SKM-1 treated with dmso at 0.1 percent for 144 hours (cell line): ENCODE measurements at regions not wholly inside any gene's neighbourhood (a gene's known extent, or its start where the extent isn't known, plus 50 kb on each side); places are given as distances from the start of the nearest gene placed in this dataset.

Source experiments
- DNase-seq: peaks from one replicate; lab custom pipeline; 2025; ENCODE audit not compliant: unreplicated experiment; lab: John Stamatoyannopoulos, UW

DNA sequence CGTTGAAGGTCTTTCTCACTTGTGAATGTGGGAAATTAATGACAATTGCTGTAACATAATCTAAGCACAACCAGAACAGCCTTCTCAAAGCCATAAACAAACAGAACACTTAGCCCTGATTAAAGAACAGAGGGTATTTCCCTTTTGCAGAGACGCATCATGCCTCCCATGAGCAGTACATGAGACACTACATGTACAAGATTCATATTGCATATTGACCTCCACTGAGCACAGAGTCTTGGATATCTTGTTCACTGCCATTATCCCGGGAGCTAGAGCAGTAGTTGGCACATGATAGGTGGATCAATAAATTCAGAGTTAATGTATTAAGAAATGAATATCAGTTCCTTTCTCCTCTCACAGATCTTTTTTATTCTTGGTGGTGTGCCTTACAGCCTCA lies 1194.3 kb upstream of the TENM4 start:
- DNase-seq: no peak

- DNase-seq: no peak
These were observed 1191.9 kb upstream of the TENM4 start for GRCh38 chr11:80632691-80633090.

DNA sequence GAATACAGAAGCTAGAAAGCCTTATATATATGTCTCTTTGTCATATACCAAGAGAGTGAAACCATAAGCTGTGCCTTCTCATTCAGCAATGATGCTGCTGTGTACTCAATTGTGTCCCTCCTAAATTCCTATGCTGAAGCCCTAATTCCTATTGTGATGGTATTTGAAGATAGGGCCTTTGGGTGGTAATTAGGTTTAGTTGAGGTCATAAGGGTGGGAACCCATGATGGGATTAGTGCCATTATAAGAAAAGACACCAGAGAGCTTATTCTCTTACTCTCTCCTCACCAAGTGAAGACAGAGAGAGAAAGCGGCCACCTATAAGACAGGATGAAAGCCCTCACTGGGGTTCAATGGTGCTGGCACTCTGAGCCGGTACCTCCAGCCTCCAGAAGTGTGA lies 1191.3 kb upstream of the TENM4 start:
- DNase-seq: no peak

- no peak for DNase-seq
These were observed 1188.6 kb upstream of the TENM4 start for GRCh38 chr11:80629466-80629865.

GRCh38 chr11:80627364-80627763 lies 1186.5 kb upstream of the TENM4 start:
- DNase-seq: no peak

DNA sequence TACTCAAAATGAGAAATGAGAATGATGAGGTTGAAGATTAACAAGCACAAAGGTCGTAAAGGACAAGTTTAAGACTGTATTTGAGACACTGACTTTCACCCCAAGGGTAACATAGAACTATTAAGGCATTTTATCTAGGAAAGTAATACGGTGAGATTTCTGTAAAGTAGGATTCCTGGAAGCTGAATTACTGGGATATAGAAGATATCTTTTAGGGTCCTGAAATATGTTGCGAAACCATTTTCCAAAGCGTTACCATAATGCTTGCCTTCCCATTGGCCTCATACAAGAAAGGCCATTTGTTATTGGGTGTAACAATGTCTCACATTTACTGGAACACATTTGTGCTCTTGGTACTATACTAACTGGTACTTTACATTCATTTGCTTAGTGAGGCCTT lies 1185.9 kb upstream of the TENM4 start:
- no peak for DNase-seq

GRCh38 chr11:80625563-80625962 lies 1184.7 kb upstream of the TENM4 start:
- DNase-seq: no peak

DNA sequence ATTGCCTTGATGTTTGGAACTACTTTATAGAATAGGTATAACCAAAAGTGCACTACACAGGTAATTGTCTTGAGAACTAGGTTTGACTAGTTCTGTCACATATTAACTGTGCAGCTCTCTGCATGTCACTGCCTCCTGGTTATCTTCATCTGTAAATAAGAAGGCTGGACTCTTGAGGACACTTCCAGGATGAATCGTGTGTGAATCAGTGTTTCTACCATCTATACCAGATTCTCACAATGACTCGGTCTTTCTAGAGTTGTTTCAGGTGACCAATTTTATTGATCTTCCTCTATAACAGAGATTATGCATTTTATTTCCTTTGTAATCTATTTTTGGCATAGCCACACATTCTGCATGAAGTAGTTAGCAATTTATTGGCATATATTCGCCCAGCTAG lies 1181.0 kb upstream of the TENM4 start:
- DNase-seq: no peak

DNA sequence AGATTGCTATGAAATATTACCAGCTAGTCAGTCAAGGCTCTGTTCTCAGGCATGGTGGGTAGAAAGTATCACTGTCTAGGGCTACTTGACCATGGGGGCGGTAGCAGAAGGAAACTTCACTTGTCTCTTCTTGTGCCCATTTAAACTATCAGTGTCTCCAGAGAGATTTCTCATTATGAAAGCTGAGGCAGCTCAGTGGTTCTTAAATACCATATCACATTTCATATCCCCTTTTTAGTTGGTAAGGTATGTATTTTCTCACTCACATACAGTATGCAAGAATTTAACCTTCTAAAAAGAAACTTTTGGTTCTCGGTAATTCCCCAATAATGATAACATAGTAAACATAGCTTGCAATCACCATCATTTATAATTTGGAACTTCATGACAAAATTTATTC lies 1180.0 kb upstream of the TENM4 start:
- no peak for DNase-seq

GRCh38 chr11:80617156-80617555 lies 1176.3 kb upstream of the TENM4 start:
- DNase-seq: no peak

DNA sequence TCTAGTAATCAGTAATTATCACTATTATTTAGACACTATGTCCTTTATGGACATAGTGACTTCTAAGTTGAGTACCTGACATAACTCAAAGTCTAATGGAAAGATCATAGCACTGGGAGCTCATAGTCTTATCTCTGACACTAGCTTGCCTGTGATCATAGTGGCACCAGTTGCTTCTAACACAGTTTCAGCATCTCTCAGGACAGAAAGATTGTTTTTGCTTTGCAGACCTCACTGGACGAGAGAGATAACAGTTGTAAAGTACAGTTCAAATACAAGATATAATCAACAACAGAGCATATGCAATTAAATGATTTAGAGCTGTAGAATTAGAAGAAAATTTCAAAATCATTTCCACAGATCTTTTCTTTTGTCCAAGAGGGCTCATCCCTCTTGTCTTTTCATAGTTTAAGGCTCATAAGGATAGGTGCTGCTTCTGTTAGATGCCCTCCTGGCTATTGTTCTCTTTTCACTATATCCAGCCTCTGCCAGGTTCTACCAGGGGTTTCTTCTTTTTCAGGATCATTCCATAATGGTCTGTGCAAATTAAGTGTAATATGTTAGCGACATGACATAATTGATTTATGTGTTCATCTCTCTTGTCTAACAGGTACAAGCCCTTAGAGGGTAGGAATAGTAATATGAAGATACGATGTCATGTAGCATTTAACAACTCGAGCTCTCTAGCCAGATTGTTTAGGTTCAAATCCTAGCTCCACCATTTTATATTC lies 1175.4 kb upstream of the TENM4 start:
- DNase-seq: no peak

DNA sequence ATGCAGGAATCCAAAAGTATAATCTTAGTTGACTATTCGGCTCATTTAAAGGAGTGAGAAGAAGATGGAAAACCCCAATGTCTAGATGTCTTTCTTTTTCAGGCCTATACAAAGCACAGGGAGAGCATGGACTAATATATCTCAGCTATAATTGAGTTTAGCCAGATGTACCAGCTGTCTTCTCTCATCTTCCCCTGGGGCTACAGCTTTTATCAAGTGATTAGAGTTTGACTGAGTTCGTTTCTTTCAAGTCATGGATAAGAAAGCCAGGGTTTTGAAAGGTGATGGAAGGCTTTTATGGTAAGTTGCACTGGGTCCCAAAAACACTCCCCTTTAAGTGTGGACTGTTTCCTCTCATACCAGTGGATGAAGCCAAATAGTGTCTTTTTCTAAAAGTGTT lies 1172.8 kb upstream of the TENM4 start:
- DNase-seq: no peak

DNA sequence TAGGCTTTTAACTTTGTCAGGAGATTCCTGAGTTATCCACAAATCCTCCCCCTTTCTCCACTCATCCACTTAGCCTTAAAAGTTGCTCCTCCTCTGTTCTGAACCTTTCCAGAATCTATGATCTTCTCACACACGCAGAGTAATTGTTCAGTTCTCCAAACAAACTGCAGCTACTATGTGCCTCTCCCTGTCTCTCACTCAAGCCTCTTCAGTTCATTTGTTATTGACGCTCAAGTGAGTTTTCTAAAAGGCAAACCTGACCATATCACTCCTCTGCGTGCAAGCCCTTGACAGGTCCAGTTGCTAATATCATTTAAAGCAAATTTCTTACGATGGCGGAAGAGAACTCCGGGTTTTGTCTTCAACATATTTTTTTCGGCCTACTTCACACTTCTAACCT lies 1169.7 kb upstream of the TENM4 start:
- DNase-seq: no peak

GRCh38 chr11:80603472-80603871 lies 1162.6 kb upstream of the TENM4 start:
- DNase-seq: no peak

GRCh38 chr11:80598905-80599304 lies 1158.1 kb upstream of the TENM4 start:
- no peak for DNase-seq

DNA sequence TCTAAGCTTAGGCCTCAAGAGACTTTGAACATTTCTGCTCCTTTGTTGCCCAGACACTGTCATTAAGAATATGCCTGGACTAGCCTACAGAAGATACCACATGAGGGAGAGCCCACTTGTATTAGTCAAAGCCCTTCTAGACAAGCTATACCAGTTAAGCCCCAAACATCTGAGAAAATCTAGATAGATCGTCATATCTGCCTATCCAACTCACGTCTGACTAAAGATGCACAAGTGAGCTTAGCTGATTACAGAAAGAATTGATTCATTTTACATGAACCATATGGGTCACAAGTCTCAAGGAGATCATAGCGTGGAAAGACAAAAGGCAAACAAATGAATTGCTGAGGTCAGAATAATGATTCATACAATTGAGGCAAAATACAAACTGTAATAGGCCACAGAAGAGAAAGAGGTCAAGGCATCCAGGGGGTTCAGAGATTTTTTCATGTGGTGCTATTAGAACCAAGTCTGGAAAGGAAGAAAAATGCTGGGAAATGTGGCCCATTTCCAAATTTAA lies 1155.5 kb upstream of the TENM4 start:
- DNase-seq: no peak

DNA sequence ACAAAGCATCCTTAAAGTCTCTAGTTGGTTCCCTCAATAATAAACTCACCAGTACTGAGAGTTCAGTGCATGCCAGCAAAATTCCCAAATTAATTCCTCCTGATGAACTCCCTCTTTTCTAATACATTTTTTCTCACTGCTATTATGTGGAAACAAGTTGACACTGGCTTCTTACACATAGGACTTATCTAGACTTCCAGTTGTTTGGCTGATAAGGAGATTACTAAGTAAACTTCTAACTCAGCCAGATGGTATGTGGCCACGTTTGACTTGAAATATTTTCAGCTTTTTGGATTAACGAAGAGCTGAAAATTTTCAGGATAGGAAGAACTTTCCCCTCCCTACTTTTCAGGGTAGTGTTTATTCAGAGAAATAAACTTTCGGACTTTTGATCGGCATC lies 1154.2 kb upstream of the TENM4 start:
- no peak for DNase-seq

DNA sequence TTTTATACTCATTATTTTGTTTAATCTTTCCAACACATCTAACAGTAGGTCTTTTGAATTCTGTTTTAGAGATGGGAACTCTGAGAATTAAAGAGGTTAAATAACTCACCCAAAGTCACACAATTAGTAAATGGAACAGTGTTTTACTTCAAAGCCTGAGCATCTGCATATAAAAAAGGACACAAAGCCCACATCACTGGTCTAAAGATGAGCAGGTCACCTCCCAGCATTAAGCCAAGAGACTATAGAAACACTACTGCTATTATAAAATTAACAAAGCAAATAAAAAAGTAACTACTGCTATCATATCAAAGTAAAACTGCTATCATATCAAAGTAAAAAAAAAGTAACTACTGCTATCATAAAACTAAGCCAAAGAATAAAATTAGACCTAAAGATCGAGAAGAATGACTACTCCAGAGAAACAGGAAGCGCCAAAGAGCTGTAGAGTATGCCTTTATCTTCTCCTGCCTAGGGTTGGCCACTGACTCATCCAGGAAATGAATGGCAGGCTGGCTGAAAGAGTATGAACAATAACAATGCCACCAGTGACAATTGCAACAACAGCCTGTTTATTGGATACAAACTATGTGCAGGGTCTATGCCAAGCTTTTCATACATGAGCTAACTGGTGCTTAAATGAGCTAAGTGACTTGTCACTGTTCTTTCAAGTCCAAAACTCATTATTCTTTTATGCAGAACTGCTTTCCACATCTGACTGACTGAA lies 1153.0 kb upstream of the TENM4 start:
- no peak for DNase-seq

DNA sequence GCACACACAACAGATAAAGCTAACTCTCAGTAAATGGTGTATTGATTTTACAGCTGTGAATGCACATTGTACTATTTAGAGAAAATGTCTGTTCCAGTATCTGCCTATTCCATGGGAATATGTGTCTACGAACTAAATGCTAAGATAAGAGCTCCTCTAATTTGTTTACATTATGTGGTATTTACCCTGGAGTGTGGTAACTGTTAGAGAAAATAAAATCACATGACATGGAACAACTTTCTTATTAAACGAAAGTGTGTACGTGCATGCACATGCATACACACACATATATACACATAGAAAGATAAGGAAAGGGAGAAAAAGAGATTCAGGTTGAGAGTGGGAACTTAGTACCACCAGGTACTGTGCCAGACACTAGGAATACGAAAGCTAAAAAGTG lies 1151.7 kb upstream of the TENM4 start:
- DNase-seq: no peak

DNA sequence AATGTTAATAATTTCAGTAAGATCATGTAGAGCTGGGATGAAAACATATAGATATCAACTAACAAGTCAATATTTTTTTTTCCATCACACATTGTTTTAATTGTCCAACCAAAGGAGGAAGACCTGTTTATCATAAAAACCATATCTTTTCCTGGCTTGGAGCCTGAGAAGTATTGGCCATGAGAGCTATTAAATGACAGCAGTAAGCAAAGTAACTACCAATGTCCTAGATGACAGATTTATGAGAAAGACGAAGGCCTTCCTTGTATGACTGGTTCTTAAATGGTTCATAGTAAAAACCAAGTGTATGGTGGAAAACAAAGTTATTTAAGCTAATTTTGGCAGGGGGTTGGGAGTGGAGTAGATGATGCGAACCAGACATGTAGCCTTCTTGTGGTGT lies 1147.1 kb upstream of the TENM4 start:
- DNase-seq: no peak

- no peak for DNase-seq
These were observed 1145.6 kb upstream of the TENM4 start for GRCh38 chr11:80586464-80586863.

- no peak for DNase-seq
These were observed 1143.8 kb upstream of the TENM4 start for GRCh38 chr11:80584661-80585060.

- no peak for DNase-seq
These were observed 1129.0 kb upstream of the TENM4 start for GRCh38 chr11:80569832-80570231.
